Thoracic aorta (tissue), 2 donors: ENCODE measurements at regions not wholly inside any gene's neighbourhood (a gene's known extent, or its start where the extent isn't known, plus 50 kb on each side); places are given as distances from the start of the nearest gene placed in this dataset.

Experiments used
- ATAC-seq: fragments of 150-250 bp; one replicate; pipeline ENCODE4 v1.8.0; 2017; ENCODE audit warnings: low read depth; ENCODE audit not compliant: insufficient number of reproducible peaks, low FRiP score
- DNase-seq: peaks from one replicate; pipeline ENCODE4 v3.0.0-alpha.2; 2020; ENCODE audit warnings: low spot score
- H3K27ac ChIP-seq, 2 donors: fragments of 200-600 bp; sonication (generic); 1 replicate in 1 of 2; 2 replicates in 1 of 2; pipeline ENCODE4 v1.5.1; 2016; ENCODE audit warnings: mild to moderate bottlenecking in 2 of 2, moderate library complexity in 2 of 2
- H3K27me3 ChIP-seq: fragments of 200-600 bp; sonication (generic); replicated peaks from 2 replicates; pipeline ENCODE4 v1.6.0; 2016; ENCODE audit warnings: mild to moderate bottlenecking; ENCODE audit not compliant: insufficient read depth
- H3K36me3 ChIP-seq: fragments of 200-600 bp; sonication (generic); one replicate; pipeline ENCODE4 v1.5.1; 2016
- H3K4me1 ChIP-seq, 2 donors: fragments of 200-600 bp; sonication (generic); 1 replicate in 1 of 2; 2 replicates in 1 of 2; pipeline versions ENCODE4 v1.5.1 to v1.6.0; 2016; ENCODE audit warnings: low read depth in 2 of 2, mild to moderate bottlenecking in 1 of 2; ENCODE audit not compliant: control insufficient read depth in 1 of 2
- H3K4me3 ChIP-seq: fragments of 200-600 bp; sonication (generic); 2 replicates; pipeline ENCODE4 v1.5.1; 2016; ENCODE audit warnings: mild to moderate bottlenecking
- H3K9me3 ChIP-seq: fragments of 200-600 bp; sonication (generic); 2 replicates; pipeline ENCODE4 v1.5.1; 2016
- CTCF ChIP-seq: fragments of 200-600 bp; sonication (generic); IDR thresholded peaks from one replicate; pipeline ENCODE4 v1.5.1; 2019; ENCODE audit warnings: antibody characterized with exemption

GRCh38 chr6:105476978-105477377, 74.1 kb upstream of the PREP start:
- TF ChIP-seq CTCF = no peak
- Histone ChIP-seq H3K4me3 (no peak overlapping the region), H3K9me3 (no peaks in the 10 kb centered on the region), H3K27ac (no peak overlapping the region), H3K36me3 (no peaks in the 10 kb centered on the region), H3K27me3 (no peaks in the 10 kb centered on the region), H3K4me1 (no peaks in the 10 kb centered on the region)
- ATAC-seq = no peak
- no peak for DNase-seq

DNA sequence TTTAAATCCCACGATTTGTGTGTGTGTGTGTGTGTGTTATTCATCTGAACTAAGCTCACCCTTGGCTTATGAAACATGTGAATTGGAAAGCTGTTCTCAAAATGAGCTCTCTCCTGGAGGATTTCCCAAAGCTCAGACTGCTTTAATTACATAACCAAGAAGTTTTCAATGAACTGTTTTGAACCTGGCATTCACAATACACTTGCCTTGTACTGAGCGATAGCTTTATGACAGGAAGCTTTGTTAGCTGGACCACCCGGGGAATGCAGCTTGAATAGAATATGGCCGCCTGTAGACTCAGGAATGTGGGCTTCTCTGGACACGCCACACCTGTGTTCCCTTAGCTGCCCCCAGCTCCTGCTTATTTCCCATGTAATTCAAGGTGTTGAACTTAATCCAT, 71.4 kb upstream of the PREP start:
- Histone ChIP-seq H3K9me3 (no peaks in the 10 kb centered on the region), H3K27ac (no peak overlapping the region), H3K4me1 (no peaks in the 10 kb centered on the region), H3K36me3 (no peaks in the 10 kb centered on the region), H3K4me3 (no peak overlapping the region), H3K27me3 (no peaks in the 10 kb centered on the region)
- DNase-seq (no peak), ATAC-seq (no peak)
- no peak for TF ChIP-seq CTCF

DNA sequence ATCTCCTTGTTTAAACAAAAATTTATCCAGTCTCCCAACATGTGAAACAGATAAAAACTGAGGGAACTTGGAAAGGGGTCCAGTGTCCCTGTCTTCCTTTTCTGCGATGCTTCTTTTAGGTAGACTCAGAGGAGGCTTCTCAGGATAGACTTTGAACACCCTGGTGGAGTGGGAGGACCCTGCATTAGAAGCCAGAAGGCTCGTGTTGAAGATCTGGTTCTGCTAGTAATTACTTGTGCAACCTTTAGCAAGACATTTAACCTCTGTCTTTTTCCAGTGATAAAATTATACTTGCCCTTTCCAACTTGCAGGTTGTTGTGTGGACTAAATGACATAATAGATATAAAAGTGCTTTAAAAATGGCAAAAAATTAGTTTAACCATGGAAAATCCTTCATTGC, 67.1 kb upstream of the PREP start:
- Histone ChIP-seq H3K36me3 (no peaks in the 10 kb centered on the region), H3K4me1 (no peaks in the 10 kb centered on the region), H3K27ac (no peak overlapping the region), H3K4me3 (no peak overlapping the region), H3K9me3 (peaks cover 5% of the 10 kb centered on the region), H3K27me3 (no peaks in the 10 kb centered on the region)
- no peak for ATAC-seq
- TF ChIP-seq CTCF = no peak
- DNase-seq = no peak

DNA sequence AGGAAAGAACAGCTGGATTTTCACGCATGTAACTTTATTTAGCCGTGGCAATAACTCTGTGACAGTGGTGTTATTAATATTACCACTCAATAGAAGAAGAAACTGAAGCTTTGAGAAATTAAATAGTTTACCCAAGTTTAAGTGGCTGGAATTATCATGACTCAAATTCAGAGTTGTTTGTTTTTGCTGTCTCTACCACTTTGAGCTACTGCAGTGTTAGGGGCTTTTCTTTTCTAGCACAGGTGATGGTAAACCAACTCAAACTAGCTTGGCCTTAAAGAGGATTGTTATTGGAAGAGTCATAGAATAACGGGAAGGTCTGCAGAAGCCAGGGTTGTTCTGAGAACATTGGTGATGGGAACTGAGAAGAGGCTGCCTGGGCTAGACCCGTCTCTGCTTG, 66.0 kb upstream of the PREP start:
- H3K4me3 ChIP-seq = no peak overlapping the region
- H3K4me1 ChIP-seq = no peaks in the 10 kb centered on the region
- H3K36me3 ChIP-seq = no peaks in the 10 kb centered on the region
- H3K9me3 ChIP-seq = peaks cover 5% of the 10 kb centered on the region
- TF ChIP-seq CTCF = no peak
- no peak for ATAC-seq
- no peak overlapping the region for H3K27ac ChIP-seq
- no peaks in the 10 kb centered on the region for H3K27me3 ChIP-seq
- no peak for DNase-seq

- DNase-seq = no peak
Observed at GRCh38 chr6:105460860-105461259, 58.0 kb upstream of the PREP start.

More at GRCh38 chr6:105460860-105461259, 58.0 kb upstream of the PREP start:
- Histone ChIP-seq H3K4me1 (no peaks in the 10 kb centered on the region), H3K4me3 (no peak overlapping the region), H3K27me3 (no peaks in the 10 kb centered on the region), H3K9me3 (peaks cover 2% of the 10 kb centered on the region), H3K36me3 (no peaks in the 10 kb centered on the region), H3K27ac (no peak overlapping the region)
- ATAC-seq = no peak
- no peak for TF ChIP-seq CTCF
